IPS DF 19.7 (cell line): ENCODE measurements at regions not wholly inside any gene's neighbourhood (a gene's known extent, or its start where the extent isn't known, plus 50 kb on each side); places are given as distances from the start of the nearest gene placed in this dataset.
"Not testable (repeated sequence)": the region's sequence is repeated elsewhere in the genome, so short reads cannot be mapped to it uniquely, and the experiment has no call there.

ENCODE experiments used
- DNase-seq: peaks from one replicate; pipeline ENCODE4 v3.0.0-alpha.2; 2013; ENCODE audit warnings: low read depth, low spot score

GRCh38 chr6:113363866-113364265, 493.3 kb upstream of the MARCKS start:
- DNase-seq = no peak

GRCh38 chr6:113364766-113365165, 492.4 kb upstream of the MARCKS start:
- DNase-seq = no peak

GRCh38 chr6:113365191-113365590, 492.0 kb upstream of the MARCKS start:
- DNase-seq = no peak

- DNase-seq = no peak
Measured at GRCh38 chr6:113366505-113366904, 490.6 kb upstream of the MARCKS start.

- DNase-seq = no peak
Measured at GRCh38 chr6:113370508-113371502, 486.3 kb upstream of the MARCKS start.

- not testable (repeated sequence) for DNase-seq
Measured at GRCh38 chr6:113375466-113375865, 481.7 kb upstream of the MARCKS start.

- DNase-seq = no peak
Measured at GRCh38 chr6:113375950-113376846, 480.9 kb upstream of the MARCKS start.

- DNase-seq = no peak
Measured at GRCh38 chr6:113376847-113377165, 480.3 kb upstream of the MARCKS start.

- no peak for DNase-seq
Measured at GRCh38 chr6:113377362-113377942, 479.7 kb upstream of the MARCKS start.

- DNase-seq = no peak
Measured at GRCh38 chr6:113380591-113380990, 476.6 kb upstream of the MARCKS start.

GRCh38 chr6:113381232-113381631, 475.9 kb upstream of the MARCKS start:
- no peak for DNase-seq

GRCh38 chr6:113381959-113382358, 475.2 kb upstream of the MARCKS start:
- DNase-seq = no peak

- DNase-seq = no peak
Measured at GRCh38 chr6:113383701-113384100, 473.4 kb upstream of the MARCKS start.

GRCh38 chr6:113385020-113385431, 472.1 kb upstream of the MARCKS start:
- no peak for DNase-seq

GRCh38 chr6:113388996-113389395, 468.1 kb upstream of the MARCKS start:
- no peak for DNase-seq

GRCh38 chr6:113392551-113393055, 464.5 kb upstream of the MARCKS start:
- no peak for DNase-seq

- DNase-seq = no peak
Measured at GRCh38 chr6:113394216-113394615, 462.9 kb upstream of the MARCKS start.

- DNase-seq = no peak
Measured at GRCh38 chr6:113394729-113395128, 462.4 kb upstream of the MARCKS start.

- no peak for DNase-seq
Measured at GRCh38 chr6:113396730-113397129, 460.4 kb upstream of the MARCKS start.

- DNase-seq = no peak
Measured at GRCh38 chr6:113397236-113397635, 459.9 kb upstream of the MARCKS start.

- DNase-seq = no peak
Measured at GRCh38 chr6:113401231-113401630, 455.9 kb upstream of the MARCKS start.

GRCh38 chr6:113402544-113402943, 454.6 kb upstream of the MARCKS start:
- DNase-seq = no peak
